ENCODE measurements at regions not wholly inside any gene's neighbourhood (a gene's known extent, or its start where the extent isn't known, plus 50 kb on each side); places are given as distances from the start of the nearest gene placed in this dataset.
A peak's percentile ranks its signal among the peaks of the same experiment; 100 is the strongest.
"Not testable (repeated sequence)": the region's sequence is repeated elsewhere in the genome, so short reads cannot be mapped to it uniquely, and the experiment has no call there.

DNA sequence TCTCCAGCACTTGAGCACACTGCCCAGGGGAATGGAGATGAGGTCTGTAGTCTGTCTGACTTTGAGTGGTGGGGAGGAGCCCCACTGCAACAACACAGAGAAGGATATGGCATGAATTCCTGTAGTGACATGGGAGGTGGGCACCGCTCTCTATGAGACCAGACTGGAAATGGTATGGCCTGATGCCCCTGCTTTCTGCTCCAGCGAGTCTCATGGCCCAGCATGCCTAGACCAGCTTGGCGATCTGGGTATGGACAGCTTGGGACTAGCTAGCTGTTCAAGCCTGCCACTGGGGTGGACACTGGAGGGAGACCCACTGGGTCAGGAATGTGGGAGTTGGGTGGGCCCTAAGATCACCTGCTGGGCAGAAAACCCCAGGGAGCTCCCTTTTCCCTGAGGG lies 477.8 kb upstream of the SEL1L start:
- Mint-ChIP-seq H3K4me1 (ENCODE audit: insufficient read depth, unreplicated experiment) (peaks cover 8% of the 10 kb centered on the region), H3K4me3 (ENCODE audit: unreplicated experiment) (no peak overlapping the region), H3K27me3 (ENCODE audit: insufficient read depth, unreplicated experiment) (no peaks in the 10 kb centered on the region), H3K36me3 (ENCODE audit: insufficient read depth, unreplicated experiment) (no peaks in the 10 kb centered on the region), H3K9me3 (ENCODE audit: unreplicated experiment) (no peaks in the 10 kb centered on the region), H3K27ac (ENCODE audit: low read depth, unreplicated experiment) (no peak overlapping the region)
- no TSS peak for BruUV-seq (replicated peaks)
- POLR2A ChIA-PET, result no interaction called here
- no peak for DNase-seq (ENCODE audit: unreplicated experiment)
- TF ChIP-seq, protein P1, sequence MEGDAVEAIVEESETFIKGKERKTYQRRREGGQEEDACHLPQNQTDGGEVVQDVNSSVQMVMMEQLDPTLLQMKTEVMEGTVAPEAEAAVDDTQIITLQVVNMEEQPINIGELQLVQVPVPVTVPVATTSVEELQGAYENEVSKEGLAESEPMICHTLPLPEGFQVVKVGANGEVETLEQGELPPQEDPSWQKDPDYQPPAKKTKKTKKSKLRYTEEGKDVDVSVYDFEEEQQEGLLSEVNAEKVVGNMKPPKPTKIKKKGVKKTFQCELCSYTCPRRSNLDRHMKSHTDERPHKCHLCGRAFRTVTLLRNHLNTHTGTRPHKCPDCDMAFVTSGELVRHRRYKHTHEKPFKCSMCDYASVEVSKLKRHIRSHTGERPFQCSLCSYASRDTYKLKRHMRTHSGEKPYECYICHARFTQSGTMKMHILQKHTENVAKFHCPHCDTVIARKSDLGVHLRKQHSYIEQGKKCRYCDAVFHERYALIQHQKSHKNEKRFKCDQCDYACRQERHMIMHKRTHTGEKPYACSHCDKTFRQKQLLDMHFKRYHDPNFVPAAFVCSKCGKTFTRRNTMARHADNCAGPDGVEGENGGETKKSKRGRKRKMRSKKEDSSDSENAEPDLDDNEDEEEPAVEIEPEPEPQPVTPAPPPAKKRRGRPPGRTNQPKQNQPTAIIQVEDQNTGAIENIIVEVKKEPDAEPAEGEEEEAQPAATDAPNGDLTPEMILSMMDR (IDR thresholded peaks at IDR 0.05; ENCODE audit: unreplicated experiment), result no peak
- CTCF ChIA-PET, result interaction anchor here (0.8 to 1.0 kb wide), 2 partner anchors 10 to 41 kb away, joined by 3 to 4 read pairs; no protein-coding TSS in a partner anchor
- intact Hi-C loops (cut with micrococcal nuclease), result no loop called here

DNA sequence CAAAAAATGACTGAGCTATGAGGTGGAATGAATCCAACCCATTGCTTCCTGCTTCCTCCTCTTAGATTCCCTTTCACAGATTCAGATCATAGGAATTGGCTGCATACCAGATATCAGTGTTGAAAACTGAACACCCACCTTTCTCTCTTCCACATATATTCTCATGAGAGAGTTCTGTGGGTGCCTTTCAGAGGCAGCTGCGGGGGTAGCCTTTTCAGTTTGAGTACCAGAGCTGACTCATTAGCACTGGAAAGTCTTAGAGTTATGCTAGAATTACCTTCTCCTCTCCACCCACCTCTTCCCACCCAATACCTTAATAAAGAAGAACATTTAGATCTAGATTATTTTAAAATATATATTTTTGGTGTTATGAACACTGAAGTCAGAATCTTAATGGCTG lies 495.4 kb upstream of the SEL1L start:
- CTCF ChIA-PET, result no interaction called here
- Mint-ChIP-seq H3K27me3 (ENCODE audit: insufficient read depth, unreplicated experiment) (no peaks in the 10 kb centered on the region), H3K4me3 (ENCODE audit: unreplicated experiment) (no peak overlapping the region), H3K9me3 (ENCODE audit: unreplicated experiment) (peaks cover 25% of the 10 kb centered on the region), H3K36me3 (ENCODE audit: insufficient read depth, unreplicated experiment) (no peaks in the 10 kb centered on the region), H3K4me1 (ENCODE audit: insufficient read depth, unreplicated experiment) (no peaks in the 10 kb centered on the region), H3K27ac (ENCODE audit: low read depth, unreplicated experiment) (no peak overlapping the region)
- no peak for DNase-seq (ENCODE audit: unreplicated experiment)
- no TSS peak for BruUV-seq (replicated peaks)
- intact Hi-C loops (cut with micrococcal nuclease), result no loop called here
- TF ChIP-seq, protein P1 (IDR thresholded peaks at IDR 0.05; ENCODE audit: unreplicated experiment), result no peak
- POLR2A ChIA-PET, result interaction anchor here (0.6 to 0.8 kb wide), 3 partner anchors 9 to 224 kb away, joined by 3 read pairs; no protein-coding TSS in a partner anchor

DNA sequence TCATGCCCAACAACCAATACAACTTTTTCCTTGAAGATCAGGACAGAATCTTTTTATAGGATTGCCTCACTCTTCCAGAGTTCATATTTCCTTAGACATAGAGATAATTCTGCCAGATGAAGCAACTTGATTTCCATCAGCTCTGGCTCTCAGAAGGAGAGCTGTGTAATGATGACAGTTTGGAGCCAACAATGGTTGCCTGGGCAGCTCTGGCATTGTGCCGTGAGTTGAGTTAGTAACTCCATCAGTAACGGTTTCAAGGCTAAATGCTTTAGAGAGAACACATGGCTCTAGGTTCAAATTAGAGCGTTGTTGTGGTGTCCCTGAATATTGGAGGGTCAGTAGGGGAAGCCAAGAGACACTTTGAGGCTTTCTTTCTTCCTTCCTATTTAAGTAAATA lies 501.7 kb upstream of the SEL1L start:
- TF ChIP-seq, protein P1 (IDR thresholded peaks at IDR 0.05; ENCODE audit: unreplicated experiment), result no peak
- no TSS peak for BruUV-seq (replicated peaks)
- Mint-ChIP-seq H3K9me3 (ENCODE audit: unreplicated experiment) (peaks cover 7% of the 10 kb centered on the region), H3K4me3 (ENCODE audit: unreplicated experiment) (no peak overlapping the region), H3K36me3 (ENCODE audit: insufficient read depth, unreplicated experiment) (no peaks in the 10 kb centered on the region), H3K4me1 (ENCODE audit: insufficient read depth, unreplicated experiment) (no peaks in the 10 kb centered on the region), H3K27me3 (ENCODE audit: insufficient read depth, unreplicated experiment) (no peaks in the 10 kb centered on the region), H3K27ac (ENCODE audit: low read depth, unreplicated experiment) (no peak overlapping the region)
- intact Hi-C loops (cut with micrococcal nuclease), result no loop called here
- no peak for DNase-seq (ENCODE audit: unreplicated experiment)
- POLR2A ChIA-PET, result interaction anchor here (0.8 kb wide), 1 partner anchor 10 kb away, joined by 3 read pairs; no protein-coding TSS in a partner anchor
- CTCF ChIA-PET, result no interaction called here

DNA sequence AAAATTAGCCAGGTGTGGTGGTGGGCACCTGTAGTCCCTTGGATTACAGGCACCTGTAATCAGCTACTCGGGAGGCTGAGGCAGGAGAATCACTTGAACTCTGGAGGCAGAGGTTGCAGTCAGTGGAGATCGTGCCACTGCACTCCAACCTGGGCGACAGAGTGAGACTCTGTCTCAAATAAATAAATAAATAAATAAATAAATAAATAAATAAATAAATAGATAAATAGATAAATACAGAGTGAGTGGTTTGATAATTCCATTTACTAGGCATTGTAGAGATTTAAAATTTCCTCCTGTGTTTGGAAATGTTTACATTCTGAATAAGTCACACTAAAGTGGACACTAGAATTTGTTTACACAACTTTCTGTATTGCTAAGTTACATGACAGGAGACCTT lies 504.4 kb upstream of the SEL1L start:
- H3K36me3 Mint-ChIP-seq (ENCODE audit: insufficient read depth, unreplicated experiment); H3K4me1 Mint-ChIP-seq (ENCODE audit: insufficient read depth, unreplicated experiment); H3K27me3 Mint-ChIP-seq (ENCODE audit: insufficient read depth, unreplicated experiment); H3K27ac Mint-ChIP-seq (ENCODE audit: low read depth, unreplicated experiment); H3K4me3 Mint-ChIP-seq (ENCODE audit: unreplicated experiment); intact Hi-C loops (cut with micrococcal nuclease); BruUV-seq (replicated peaks); DNase-seq (ENCODE audit: unreplicated experiment): not testable (repeated sequence)
- POLR2A ChIA-PET, result interaction anchor here (0.7 kb wide), 2 partner anchors 8 to 9 kb away, joined by 3 read pairs; no protein-coding TSS in a partner anchor
- H3K9me3 Mint-ChIP-seq (ENCODE audit: unreplicated experiment), result peaks cover 12% of the 10 kb centered on the region
- CTCF ChIA-PET, result interaction anchor here (1.0 kb wide), 1 partner anchor 15 kb away, joined by 3 read pairs; no protein-coding TSS in a partner anchor

DNA sequence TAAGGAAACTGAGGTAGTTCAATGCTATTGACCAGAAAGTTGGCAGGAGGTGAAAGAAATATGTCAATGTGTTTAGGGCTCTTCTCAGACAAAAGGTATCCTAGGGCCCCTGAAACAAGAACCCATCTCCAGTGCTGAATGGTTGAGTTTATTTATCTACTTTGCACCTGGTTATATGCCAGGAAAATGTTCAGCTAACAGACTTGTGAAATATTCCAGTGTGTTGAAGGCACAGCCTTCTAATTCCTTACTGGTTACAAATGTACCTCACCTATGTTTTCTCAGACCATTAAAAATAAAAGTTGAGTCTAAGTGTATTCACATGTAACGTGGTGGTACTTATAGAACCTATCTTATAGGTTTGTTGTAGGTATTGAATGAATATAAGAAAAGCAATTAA lies 511.7 kb upstream of the SEL1L start:
- CTCF ChIA-PET, result no interaction called here
- intact Hi-C loops (cut with micrococcal nuclease), result no loop called here
- BruUV-seq (replicated peaks), result no TSS peak
- TF ChIP-seq, protein P1 (IDR thresholded peaks at IDR 0.05; ENCODE audit: unreplicated experiment), result no peak
- no peaks in the 10 kb centered on the region for H3K27me3 Mint-ChIP-seq (ENCODE audit: insufficient read depth, unreplicated experiment)
- peaks cover 12% of the 10 kb centered on the region for H3K9me3 Mint-ChIP-seq (ENCODE audit: unreplicated experiment)
- POLR2A ChIA-PET, result interaction anchor here (0.5 kb wide), 1 partner anchor 10 kb away, joined by 3 read pairs; no protein-coding TSS in a partner anchor
- H3K4me3 Mint-ChIP-seq (ENCODE audit: unreplicated experiment), result no peak overlapping the region
- peaks cover 5% of the 10 kb centered on the region for H3K4me1 Mint-ChIP-seq (ENCODE audit: insufficient read depth, unreplicated experiment)
- DNase-seq (ENCODE audit: unreplicated experiment), result peak; percentile 9
- no peak overlapping the region for H3K27ac Mint-ChIP-seq (ENCODE audit: low read depth, unreplicated experiment)
- H3K36me3 Mint-ChIP-seq (ENCODE audit: insufficient read depth, unreplicated experiment), result no peaks in the 10 kb centered on the region
